Spleen (tissue), 11 donors: ENCODE measurements at regions not wholly inside any gene's neighbourhood (a gene's known extent, or its start where the extent isn't known, plus 50 kb on each side); places are given as distances from the start of the nearest gene placed in this dataset.

Source experiments
- DNase-seq: peaks from one replicate; pipeline ENCODE4 v3.0.0-alpha.2; 2020
- H3K27ac ChIP-seq, 8 donors: fragments of 200-600 bp; sonication (generic) in 7 of 8; 1 replicate in 4 of 8; 2 replicates in 4 of 8; pipeline versions ENCODE4 v1.5.0 to v1.8.0; 2016 to 2021; ENCODE audit warnings: inconsistent platforms in 4 of 8, mild to moderate bottlenecking in 4 of 8, moderate library complexity in 1 of 8
- H3K27me3 ChIP-seq, 7 donors: fragments of 200-600 bp; sonication (generic) in 6 of 7; replicated peaks in 1 of 7; 1 replicate in 4 of 7; 2 replicates in 3 of 7; pipeline versions ENCODE4 v1.5.0 to v1.8.0; 2016 to 2021; ENCODE audit warnings: inconsistent platforms in 3 of 7, mild to moderate bottlenecking in 1 of 7
- H3K36me3 ChIP-seq, 6 donors: fragments of 200-600 bp; sonication (generic) in 5 of 6; 1 replicate in 4 of 6; 2 replicates in 2 of 6; pipeline versions ENCODE4 v1.5.0 to v1.8.0; 2016 to 2021; ENCODE audit warnings: inconsistent platforms in 2 of 6
- H3K4me1 ChIP-seq, 6 donors: fragments of 200-600 bp; sonication (generic) in 5 of 6; 1 replicate in 3 of 6; 2 replicates in 3 of 6; pipeline versions ENCODE4 v1.5.0 to v1.8.0; 2016 to 2021; ENCODE audit warnings: inconsistent platforms in 3 of 6
- H3K4me3 ChIP-seq, 8 donors: fragments of 200-600 bp; sonication (generic) in 7 of 8; 1 replicate in 4 of 8; 2 replicates in 4 of 8; pipeline versions ENCODE4 v1.5.0 to v1.8.0; 2016 to 2021; ENCODE audit warnings: inconsistent platforms in 4 of 8, mild to moderate bottlenecking in 4 of 8, moderate library complexity in 2 of 8
- H3K9me3 ChIP-seq, 8 donors: fragments of 200-600 bp; sonication (generic) in 7 of 8; 1 replicate in 4 of 8; 2 replicates in 4 of 8; pipeline versions ENCODE4 v1.5.0 to v1.8.0; 2016 to 2021; ENCODE audit warnings: inconsistent platforms in 4 of 8
- POLR2A ChIP-seq, 3 donors: fragments of 450-650 bp; IDR thresholded peaks; one replicate each; pipeline ENCODE4 v1.5.1; 2017; ENCODE audit warnings: antibody characterized with exemption in 3 of 3, mild to moderate bottlenecking in 1 of 3
- POLR2AphosphoS5 ChIP-seq, 3 donors: sonication (generic); formaldehyde crosslinking; IDR thresholded peaks; one replicate each; pipeline ENCODE4 v1.5.1; 2017; ENCODE audit warnings: antibody characterized with exemption in 3 of 3
- WGBS, 5 donors: extraction: QIAGEN DNeasy Blood & Tissue Kit in 3 of 5; methylation state at CpG; one replicate each; pipeline versions ENCODE4 v1.1.5 to v1.1.7; 2013 to 2018; 5-methylcytosine and 5-hydroxymethylcytosine counted together
- intact Hi-C: fragments of 100-400 bp; cut with DNase I; formaldehyde crosslinking; loops from one replicate; pipeline ENCODE4 v1.15.0; 2023; ENCODE audit warnings: low total_unique reads
- TF ChIP-seq, protein P1 (sequence below), 11 experiments: fragments of 200-600 bp in 7 of 11; fragments of 450-650 bp in 4 of 11; sonication (generic) in 4 of 11; IDR thresholded peaks in 8 of 11; conservative IDR thresholded peaks in 3 of 11; 1 replicate in 7 of 11; 2 replicates in 4 of 11; pipeline versions ENCODE4 v1.4.0 to v1.8.0; 2016 to 2021; ENCODE audit warnings: antibody characterized with exemption in 11 of 11, inconsistent platforms in 4 of 11, mild to moderate bottlenecking in 1 of 11
- donor health status: healthy with polysubstance abuse.
- donor health status: DM: no; HTN: no; CAD: no; lungs with moderate emphysema.
- donor health status: DM: no; HTN: no; CAD: no.
- donor health status: Bipolar disorder and iron deficiency.
- donor health status: healthy.
- donor health status: DM: no; HTN: no; CAD: no.
- donor health status: DM: yes; HTN: yes; CAD: no.

DNA sequence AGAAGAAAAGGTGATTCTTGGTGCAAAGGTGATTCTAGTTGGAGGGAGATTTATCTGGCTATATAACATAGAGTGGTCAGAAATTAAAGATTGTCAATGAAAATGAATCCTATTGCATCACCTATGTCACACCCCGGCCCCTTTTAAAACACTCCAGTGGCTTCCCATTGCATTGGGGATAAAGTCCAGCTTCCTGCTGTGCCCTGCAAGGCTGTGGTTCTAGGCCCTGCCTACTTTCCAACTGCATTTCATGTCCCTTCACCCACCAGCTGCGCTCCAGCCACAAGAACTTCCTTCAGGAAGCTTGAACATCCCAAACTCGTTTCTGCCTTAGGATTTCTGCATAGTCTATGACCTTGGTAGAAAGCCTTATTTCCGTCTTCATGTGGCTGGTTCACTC lies 118.7 kb upstream of the UMPS start:
- TF ChIP-seq POLR2AphosphoS5 (IDR thresholded peaks at IDR 0.05) (no peak), POLR2A (IDR thresholded peaks at IDR 0.05) (no peak)
- TF ChIP-seq, protein P1, sequence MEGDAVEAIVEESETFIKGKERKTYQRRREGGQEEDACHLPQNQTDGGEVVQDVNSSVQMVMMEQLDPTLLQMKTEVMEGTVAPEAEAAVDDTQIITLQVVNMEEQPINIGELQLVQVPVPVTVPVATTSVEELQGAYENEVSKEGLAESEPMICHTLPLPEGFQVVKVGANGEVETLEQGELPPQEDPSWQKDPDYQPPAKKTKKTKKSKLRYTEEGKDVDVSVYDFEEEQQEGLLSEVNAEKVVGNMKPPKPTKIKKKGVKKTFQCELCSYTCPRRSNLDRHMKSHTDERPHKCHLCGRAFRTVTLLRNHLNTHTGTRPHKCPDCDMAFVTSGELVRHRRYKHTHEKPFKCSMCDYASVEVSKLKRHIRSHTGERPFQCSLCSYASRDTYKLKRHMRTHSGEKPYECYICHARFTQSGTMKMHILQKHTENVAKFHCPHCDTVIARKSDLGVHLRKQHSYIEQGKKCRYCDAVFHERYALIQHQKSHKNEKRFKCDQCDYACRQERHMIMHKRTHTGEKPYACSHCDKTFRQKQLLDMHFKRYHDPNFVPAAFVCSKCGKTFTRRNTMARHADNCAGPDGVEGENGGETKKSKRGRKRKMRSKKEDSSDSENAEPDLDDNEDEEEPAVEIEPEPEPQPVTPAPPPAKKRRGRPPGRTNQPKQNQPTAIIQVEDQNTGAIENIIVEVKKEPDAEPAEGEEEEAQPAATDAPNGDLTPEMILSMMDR (IDR thresholded peaks at IDR 0.05 in 8 of 11, conservative IDR thresholded peaks at IDR 0.05 in 3 of 11): no peak
- no peak overlapping the region for H3K27ac ChIP-seq
- no peaks in the 10 kb centered on the region for H3K27me3 ChIP-seq
- intact Hi-C loops: no loop called here
- DNase-seq: no peak
- WGBS, 5 donors: 44 to 54% (median 48%) methylated on average over 4 of the region's 4 CpGs
- H3K4me3 ChIP-seq: no peak overlapping the region
- no peaks in the 10 kb centered on the region for H3K9me3 ChIP-seq
- no peaks in the 10 kb centered on the region for H3K36me3 ChIP-seq
- H3K4me1 ChIP-seq: peaks cover 0 to 16% (median 3%) of the 10 kb centered on the region in 6 donors

DNA sequence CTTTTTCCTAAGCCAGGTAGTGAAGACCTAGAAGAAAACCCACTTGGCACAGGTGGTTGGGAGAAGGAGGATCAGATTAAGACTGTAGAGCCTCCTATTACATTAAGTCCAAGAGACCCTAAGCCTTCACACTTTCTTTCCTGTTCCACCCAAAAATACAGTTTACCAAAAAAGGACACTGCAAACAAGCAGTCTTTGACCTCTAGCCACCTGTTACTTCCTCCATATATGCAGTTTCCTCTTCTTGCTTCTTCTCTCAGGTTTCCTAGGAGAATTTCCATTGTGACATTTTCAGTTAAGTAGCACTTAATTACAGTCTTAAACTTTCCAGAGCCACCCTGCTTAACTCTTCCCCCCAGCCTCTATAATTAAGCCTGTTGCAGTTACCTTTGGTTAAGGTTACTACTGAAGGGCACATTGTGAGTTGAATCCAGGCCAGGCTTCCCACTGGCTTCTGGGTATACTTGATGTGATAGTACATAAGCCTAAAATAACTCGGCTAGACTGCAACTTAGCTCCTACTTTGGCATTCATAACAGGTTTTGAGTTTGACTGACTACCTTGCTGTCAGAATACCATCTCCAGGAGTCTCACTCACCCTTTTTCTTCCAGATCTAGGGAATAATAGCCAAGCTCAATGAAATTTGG lies 114.2 kb upstream of the UMPS start:
- TF ChIP-seq POLR2A (IDR thresholded peaks at IDR 0.05): no peak
- no peak for TF ChIP-seq POLR2AphosphoS5 (IDR thresholded peaks at IDR 0.05)
- TF ChIP-seq, protein P1 (IDR thresholded peaks at IDR 0.05 in 8 of 11, conservative IDR thresholded peaks at IDR 0.05 in 3 of 11): no peak
- Histone ChIP-seq H3K9me3 (no peaks in the 10 kb centered on the region), H3K27me3 (no peaks in the 10 kb centered on the region), H3K4me1 (peaks cover 9 to 33% (median 19%) of the 10 kb centered on the region in 6 donors), H3K4me3 (no peak overlapping the region), H3K27ac (peak overlapping the region in 2 of 8 donors; percentile 31 to 45), H3K36me3 (no peaks in the 10 kb centered on the region)
- intact Hi-C loops: no loop called here
- no peak for DNase-seq
- 70 to 95% (median 79%) methylated on average over 1 of the region's 1 CpG for WGBS, 5 donors

DNA sequence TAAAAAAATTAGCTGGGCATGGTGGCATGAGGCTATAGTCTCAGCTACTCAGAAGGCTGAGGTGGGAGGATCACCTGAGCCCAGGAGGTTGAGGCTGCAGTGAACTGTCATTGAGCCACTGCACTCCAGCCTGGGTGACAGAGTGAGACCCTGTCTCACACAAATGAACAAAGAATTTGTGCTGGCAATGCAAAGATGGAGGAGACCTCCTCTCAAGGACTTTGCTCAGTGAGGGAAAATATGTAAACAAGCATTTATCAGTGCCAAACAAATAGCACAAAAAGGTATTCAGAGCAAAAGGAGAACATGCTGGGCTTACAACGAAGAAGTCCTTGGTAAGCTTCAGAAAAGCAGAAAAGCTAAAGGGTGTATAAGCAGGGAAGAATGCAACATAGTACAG lies 113.1 kb upstream of the UMPS start:
- Histone ChIP-seq H3K27me3 (no peaks in the 10 kb centered on the region), H3K4me3 (no peak overlapping the region), H3K4me1 (peaks cover 13 to 34% (median 26%) of the 10 kb centered on the region in 6 donors), H3K9me3 (no peaks in the 10 kb centered on the region), H3K27ac (no peak overlapping the region), H3K36me3 (no peaks in the 10 kb centered on the region)
- no peak for DNase-seq
- WGBS, 5 donors: 68 to 88% (median 76%) methylated on average over 1 of the region's 1 CpG
- TF ChIP-seq POLR2A (IDR thresholded peaks at IDR 0.05) (no peak), POLR2AphosphoS5 (IDR thresholded peaks at IDR 0.05) (no peak)
- TF ChIP-seq, protein P1 (IDR thresholded peaks at IDR 0.05 in 8 of 11, conservative IDR thresholded peaks at IDR 0.05 in 3 of 11): no peak
- intact Hi-C loops: no loop called here

DNA sequence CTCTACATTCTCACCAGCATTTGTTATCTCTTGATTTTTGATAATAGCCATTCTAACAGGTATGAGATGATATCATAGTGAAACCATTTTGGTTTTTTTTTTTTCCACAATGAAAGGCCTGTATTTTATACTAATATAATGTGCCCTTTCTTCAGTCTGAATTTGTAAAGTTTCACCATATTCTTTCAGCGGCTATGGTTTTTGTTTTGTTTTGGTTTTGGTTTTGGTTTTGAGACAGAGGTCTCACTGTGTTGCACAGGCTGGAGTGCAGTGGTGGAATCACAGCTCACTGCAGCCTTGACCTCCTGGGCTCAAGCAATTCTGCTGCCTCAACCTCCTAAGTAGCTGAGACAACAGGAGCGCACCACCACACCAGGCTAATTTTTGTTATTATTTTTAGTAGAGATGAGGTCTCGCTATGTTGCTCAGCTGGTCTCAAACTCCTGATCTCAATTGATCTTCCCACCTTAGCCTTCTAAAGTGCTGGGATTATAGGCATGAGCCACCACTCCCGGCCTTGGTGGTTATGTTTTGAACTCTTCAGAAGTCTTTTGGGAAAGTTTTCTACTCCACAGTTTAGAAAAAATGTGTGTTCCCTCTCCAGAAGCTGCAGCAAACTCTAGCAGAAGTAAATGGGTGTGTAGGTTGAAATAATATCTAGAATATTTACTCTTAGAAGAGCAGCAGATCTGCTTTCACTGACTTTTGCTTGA lies 110.2 kb upstream of the UMPS start:
- H3K36me3 ChIP-seq: no peaks in the 10 kb centered on the region
- no peak for TF ChIP-seq POLR2A (IDR thresholded peaks at IDR 0.05)
- TF ChIP-seq, protein P1 (IDR thresholded peaks at IDR 0.05 in 8 of 11, conservative IDR thresholded peaks at IDR 0.05 in 3 of 11): no peak
- no peak for TF ChIP-seq POLR2AphosphoS5 (IDR thresholded peaks at IDR 0.05)
- DNase-seq: no peak
- H3K4me3 ChIP-seq: peak overlapping the region in 1 of 8 donors; percentile 29
- no peaks in the 10 kb centered on the region for H3K27me3 ChIP-seq
- H3K27ac ChIP-seq: peak overlapping the region in 7 of 8 donors; percentile 32 to 81 (median 75)
- intact Hi-C loops: no loop called here
- no peaks in the 10 kb centered on the region for H3K9me3 ChIP-seq
- H3K4me1 ChIP-seq: peaks cover 13 to 34% (median 26%) of the 10 kb centered on the region in 6 donors
- 66 to 78% (median 75%) methylated on average over 4 of the region's 4 CpGs for WGBS, 5 donors
